NCI-H146 (cell line): ENCODE measurements at regions not wholly inside any gene's neighbourhood (a gene's known extent, or its start where the extent isn't known, plus 50 kb on each side); places are given as distances from the start of the nearest gene placed in this dataset.
"Not testable (repeated sequence)": the region's sequence is repeated elsewhere in the genome, so short reads cannot be mapped to it uniquely, and the experiment has no call there.

ENCODE experiments used
- DNase-seq: peaks from one replicate; lab custom pipeline; 2025; lab: John Stamatoyannopoulos, UW

GRCh38 chr5:125685771-125686170 is 737.4 kb upstream of the GRAMD2B start:
- DNase-seq, result no peak

- DNase-seq, result not testable (repeated sequence)
Measured at GRCh38 chr5:125691738-125692530, 731.3 kb upstream of the GRAMD2B start.

DNA sequence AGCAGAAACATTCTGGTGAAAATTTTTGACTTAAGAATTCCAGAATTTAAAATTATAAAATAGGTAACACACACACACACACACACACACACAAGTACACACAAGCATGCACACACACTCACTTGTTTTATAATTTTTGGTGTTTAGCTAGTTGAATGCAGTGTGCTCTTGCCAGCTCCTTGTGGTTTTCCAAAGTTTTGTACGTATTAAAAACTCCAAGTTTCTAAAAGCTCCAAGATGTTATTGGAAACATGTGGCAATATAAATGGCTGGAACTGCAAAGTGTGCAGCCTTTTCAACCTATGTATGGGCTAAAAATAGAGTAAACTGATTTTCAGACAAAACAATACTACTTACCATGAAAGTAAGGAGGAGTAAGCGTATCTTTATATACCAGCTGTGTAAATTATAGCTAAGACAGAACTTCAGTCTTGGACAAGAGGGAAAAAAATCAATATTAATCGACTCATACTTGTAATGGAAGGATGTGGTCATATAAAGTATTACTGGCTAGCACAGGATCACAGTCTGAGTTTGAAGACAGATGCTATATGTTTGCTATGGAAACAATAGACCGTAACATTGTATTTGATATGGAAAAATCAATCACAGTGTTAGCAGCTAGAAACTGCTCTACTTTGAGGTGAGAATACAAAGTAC is 727.1 kb upstream of the GRAMD2B start:
- peak; percentile 56 for DNase-seq

DNA sequence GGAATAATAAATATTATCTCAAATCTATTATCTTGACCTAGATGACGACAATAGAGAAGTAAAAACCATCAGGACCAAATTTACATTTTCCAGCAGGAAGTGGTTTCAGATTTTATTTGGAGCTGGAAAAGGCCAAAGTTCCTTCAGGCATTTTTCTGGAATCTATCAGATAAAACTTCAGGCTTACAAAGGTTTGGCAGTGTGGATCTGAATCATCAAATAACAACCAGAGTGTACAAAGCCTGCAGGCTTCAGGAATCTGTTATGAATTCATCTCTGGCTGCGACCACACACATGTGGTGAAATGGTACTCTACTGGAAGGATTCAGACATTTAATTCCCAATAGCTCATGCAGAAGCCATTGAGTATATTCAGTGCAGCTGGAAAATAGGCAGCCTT is 726.4 kb upstream of the GRAMD2B start:
- peak; percentile 41 for DNase-seq

DNA sequence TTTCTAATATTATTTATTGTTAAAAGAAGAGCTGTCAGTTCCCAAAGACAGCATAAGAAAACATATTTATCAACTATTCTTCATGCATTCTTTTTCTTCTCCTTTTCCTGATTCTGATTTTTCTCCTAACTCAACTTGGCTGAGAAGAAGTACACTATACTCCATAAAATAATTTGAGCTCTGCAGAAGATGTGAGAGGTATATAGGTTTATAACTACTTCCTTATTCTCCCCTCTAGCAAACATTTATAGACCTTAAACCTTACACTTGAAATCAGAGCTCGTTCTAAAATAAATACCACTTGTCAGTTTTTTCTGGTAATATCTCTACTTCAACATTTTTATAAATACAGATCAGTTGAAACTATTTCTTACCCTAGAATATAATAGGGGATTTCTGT is 724.8 kb upstream of the GRAMD2B start:
- DNase-seq, result no peak

GRCh38 chr5:125699860-125700259 is 723.3 kb upstream of the GRAMD2B start:
- DNase-seq, result no peak

- DNase-seq, result peak; percentile 76
Measured at GRCh38 chr5:125700380-125700861, 722.8 kb upstream of the GRAMD2B start.

GRCh38 chr5:125703616-125704015 is 719.6 kb upstream of the GRAMD2B start:
- no peak for DNase-seq

DNA sequence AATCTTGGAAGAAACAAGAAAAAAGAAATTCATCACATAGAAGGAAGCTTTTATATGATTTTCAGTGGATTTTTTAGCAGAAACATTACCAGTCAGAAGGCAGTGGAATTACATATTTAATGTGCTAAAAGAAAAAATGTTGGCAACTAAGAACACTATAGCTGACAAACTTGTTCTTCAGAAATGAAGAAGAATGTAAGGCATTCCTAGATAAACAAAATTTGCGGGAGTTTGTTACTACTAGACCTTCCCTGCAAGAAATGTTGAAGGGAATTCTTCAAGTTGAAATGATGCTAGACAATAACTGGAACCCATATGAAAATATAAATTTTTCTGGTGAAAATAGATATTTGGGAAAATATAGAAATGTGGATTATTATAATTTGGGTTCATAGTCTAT is 718.3 kb upstream of the GRAMD2B start:
- no peak for DNase-seq

GRCh38 chr5:125708583-125708982 is 714.6 kb upstream of the GRAMD2B start:
- DNase-seq, result no peak

DNA sequence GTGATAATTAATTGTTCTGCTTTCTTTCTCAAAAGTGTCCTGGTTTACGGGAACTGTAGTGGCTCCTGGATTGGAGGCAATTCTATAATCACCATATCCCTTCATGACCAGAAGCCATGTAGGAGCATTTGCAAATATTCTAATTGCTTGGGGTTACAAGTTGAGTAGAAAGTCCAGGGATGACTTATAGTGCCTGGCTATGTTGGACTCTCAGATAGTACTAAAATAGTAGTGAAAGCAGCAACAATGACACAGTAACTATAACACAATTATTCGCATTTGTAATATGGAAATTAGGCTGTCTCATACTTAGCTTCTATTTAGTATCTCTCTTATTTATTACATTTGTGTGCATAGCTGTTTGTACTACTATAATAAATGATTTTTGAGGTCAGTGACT is 712.5 kb upstream of the GRAMD2B start:
- no peak for DNase-seq

DNA sequence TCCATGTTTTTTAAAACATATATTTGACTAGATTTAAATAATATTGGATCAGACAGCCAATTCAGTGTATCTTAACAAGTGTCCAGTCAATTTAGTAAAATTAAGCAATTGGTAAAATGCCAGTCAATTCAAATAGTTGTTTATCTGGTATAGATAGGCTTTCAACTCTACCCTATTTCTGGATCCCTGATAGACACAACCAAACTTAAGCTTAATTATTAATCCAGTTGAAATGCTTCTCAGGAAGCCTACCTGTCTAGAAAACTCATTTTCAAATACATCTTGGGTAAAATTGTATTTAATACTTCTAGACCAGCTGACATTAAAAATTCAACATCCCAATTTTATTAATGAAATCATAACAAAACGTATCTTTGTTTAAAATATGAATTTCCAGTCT is 710.8 kb upstream of the GRAMD2B start:
- no peak for DNase-seq

DNA sequence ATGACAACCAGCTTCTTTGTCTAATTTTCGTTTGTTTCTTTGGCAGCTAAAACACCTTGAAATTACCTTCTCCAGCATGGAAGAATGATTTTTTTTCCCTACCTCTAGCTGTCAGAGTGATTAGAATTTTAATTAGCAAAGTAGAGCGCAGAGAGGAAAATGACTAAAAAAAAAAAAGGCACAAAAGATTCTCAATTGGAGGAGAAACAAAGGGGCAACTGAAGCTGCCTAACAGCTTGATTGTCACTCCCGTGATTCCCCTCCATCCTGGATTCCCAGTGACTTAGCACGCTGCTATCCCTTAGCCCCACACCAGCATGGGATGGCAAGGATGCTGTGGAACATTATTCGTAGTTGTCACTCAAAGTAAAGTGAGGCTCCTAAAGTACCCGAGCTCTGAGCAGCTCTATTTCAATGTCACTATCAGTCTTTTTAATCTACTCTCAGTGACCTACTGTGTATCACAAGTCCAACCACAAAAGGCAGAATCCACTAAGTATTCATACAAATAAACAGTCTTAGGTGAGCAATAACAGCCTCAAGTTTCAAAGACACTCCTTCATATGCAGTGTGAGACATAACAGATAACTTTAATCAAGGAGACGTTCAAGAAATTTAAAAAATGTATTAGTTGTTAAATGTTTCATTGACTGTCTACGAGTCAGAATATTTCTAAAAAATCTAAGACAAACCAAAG is 710.0 kb upstream of the GRAMD2B start:
- DNase-seq, result no peak

DNA sequence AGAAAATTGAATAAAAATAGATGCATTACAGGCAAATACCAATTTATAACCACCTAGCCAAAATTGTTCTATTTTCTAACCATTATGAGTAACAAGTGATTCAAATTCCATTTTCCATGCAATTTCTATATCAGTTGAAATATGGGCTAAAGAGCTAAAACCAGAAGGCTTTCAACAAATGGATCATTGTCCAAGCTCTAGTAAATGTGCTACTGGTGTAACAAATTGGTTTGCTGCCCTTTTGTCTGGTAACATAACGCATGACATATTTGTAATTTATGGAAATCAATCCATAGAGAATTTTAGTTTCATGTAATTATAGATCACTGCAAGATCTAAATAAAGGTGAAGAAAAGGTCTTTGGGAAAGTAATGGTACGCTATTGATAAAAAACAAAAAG is 708.0 kb upstream of the GRAMD2B start:
- DNase-seq, result peak; percentile 73

- DNase-seq, result no peak
Measured at GRCh38 chr5:125717209-125717608, 706.0 kb upstream of the GRAMD2B start.

DNA sequence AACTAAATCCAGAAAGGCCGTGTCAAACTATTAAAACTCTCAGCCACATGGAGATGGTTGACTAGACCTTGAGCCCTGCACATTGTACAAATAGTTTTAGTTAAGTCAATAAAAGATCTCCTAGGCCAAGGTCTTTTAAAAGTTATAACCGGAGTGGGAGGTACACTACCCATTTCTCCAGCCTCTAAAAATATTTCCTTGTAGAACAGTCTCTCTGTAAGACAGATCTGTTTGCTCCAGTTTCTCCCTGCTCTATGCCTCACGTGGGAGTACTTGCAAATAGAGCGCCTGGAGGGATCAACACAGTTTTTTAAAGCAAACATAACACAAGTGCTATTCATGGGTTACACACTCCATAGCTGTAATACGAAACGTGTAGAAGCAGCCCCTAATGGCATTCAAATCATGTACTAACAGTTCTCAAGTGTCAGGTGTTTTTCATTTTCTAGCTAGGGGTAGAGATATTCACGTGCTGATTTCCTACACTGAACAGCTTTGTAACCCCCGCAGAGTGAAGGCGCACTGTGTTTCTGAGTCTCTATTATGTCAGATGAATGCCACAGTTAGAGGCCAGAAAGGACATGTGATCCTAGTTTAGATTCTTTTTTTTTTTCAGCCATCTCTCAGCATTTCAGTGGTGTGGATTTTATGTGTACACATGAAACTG is 703.4 kb upstream of the GRAMD2B start:
- peak; percentile 96 for DNase-seq

- peak; percentile 75 for DNase-seq
Measured at GRCh38 chr5:125720348-125720685, 702.9 kb upstream of the GRAMD2B start.

GRCh38 chr5:125720721-125721120 is 702.5 kb upstream of the GRAMD2B start:
- DNase-seq, result no peak

DNA sequence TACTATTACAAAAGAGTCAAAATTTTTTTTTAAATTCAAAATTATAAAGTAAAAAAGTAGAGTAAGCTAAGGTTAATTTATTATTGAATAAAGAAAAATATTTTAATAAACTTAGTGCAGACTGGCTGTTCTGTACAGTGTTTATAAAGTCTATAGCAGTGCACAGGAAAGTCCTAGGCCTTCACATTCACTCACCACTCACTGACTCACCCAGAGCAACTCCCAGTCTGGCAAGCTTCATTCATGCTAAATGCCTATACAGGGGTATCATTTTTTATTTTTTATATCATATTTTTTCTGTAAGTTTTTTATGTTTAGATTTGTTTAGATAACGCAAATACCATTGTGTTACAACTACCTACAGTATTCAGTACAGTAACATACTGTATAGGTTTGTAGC is 700.7 kb upstream of the GRAMD2B start:
- no peak for DNase-seq

DNA sequence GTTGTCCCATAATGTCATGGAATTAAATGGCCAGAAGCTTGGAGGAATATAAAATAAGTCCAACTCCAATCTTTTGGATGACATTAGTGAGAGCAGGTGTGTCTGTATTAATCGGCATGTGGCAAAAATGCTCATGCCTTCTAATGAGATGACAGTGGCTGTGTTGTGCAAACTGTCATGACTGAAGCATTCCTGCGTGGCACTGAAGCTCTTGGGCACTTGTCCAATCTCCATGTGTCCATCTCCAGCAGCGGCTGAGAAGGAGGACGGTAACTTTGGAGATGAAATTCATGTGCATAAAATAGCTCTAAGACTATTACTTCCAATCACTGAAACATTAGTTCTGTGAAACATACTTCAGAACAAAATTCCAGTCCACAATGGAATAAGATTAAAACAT is 697.5 kb upstream of the GRAMD2B start:
- no peak for DNase-seq

GRCh38 chr5:125743939-125744338 is 679.3 kb upstream of the GRAMD2B start:
- no peak for DNase-seq

GRCh38 chr5:125746917-125747316 is 676.3 kb upstream of the GRAMD2B start:
- DNase-seq, result no peak
